K562 (cell line): ENCODE measurements at regions not wholly inside any gene's neighbourhood (a gene's known extent, or its start where the extent isn't known, plus 50 kb on each side); places are given as distances from the start of the nearest gene placed in this dataset.

Experiments used
- ATAC-seq: fragments of 200-7000 bp; cut with Tn5 transposase; 3 replicates; pipeline ENCODE4 v1.9.1; 2020; ENCODE audit warnings: moderate library complexity
- BruUV-seq: library from RNA; stranded (reverse); fragments of 400-500 nt; replicated peaks from 2 replicates; lab custom pipeline; 2021; lab: Mats Ljungman, UMichigan
- CTCF ChIA-PET: fragments of 300-600 bp; formaldehyde crosslinking; extraction: SDS; loops from one replicate; lab custom pipeline; 2021; ENCODE audit warnings: low intra/inter-chr PET ratio; lab: Yijun Ruan, JAX
- POLR2A ChIA-PET: fragments of 300-600, 350-650 bp; sonication (Branson Sonifier 250); formaldehyde crosslinking; extraction: SDS; loops from one replicate; lab custom pipeline; 2021; ENCODE audit warnings: antibody characterized with exemption, inconsistent platforms; lab: Yijun Ruan, JAX
- DNase-seq, 4 experiments: peaks; one replicate each; pipeline versions ENCODE4 v3.0.0 to v3.0.0-alpha.2; 2011 to 2018; ENCODE audit warnings: low spot score in 3 of 4, mixed read lengths in 3 of 4; ENCODE audit errors: extremely low read depth in 1 of 4
- FAIRE-seq: peaks from 2 replicates; lab custom pipeline; 2011; peaks lifted over from hg19 to GRCh38; lab: Jason Lieb, UNC
- H2AFZ ChIP-seq: 2 replicates; pipeline ENCODE4 v1.6.0; 2011; ENCODE audit warnings: low read depth, low read length, control low read depth, inconsistent platforms
- H3K27ac ChIP-seq: fragments of 200-600 bp; 3 replicates; pipeline ENCODE4 v1.8.0; 2011; ENCODE audit warnings: low read depth, mild to moderate bottlenecking, control low read depth, inconsistent platforms, low read length, moderate library complexity, mixed read lengths; ENCODE audit errors: extremely low read depth
- H3K27me3 ChIP-seq, 2 experiments: fragments of 300-600 bp in 1 of 2; 2 replicates in 1 of 2; 3 replicates in 1 of 2; pipeline versions ENCODE4 v1.6.0 to v1.8.0; 2011; ENCODE audit warnings: inconsistent platforms in 2 of 2, low read length in 2 of 2, mild to moderate bottlenecking in 1 of 2, mixed read lengths in 1 of 2, moderate library complexity in 1 of 2; ENCODE audit not compliant: control insufficient read depth in 2 of 2, insufficient read depth in 2 of 2
- H3K36me3 ChIP-seq: fragments of 300-600 bp; 3 replicates; pipeline ENCODE4 v1.8.0; 2011; ENCODE audit warnings: mild to moderate bottlenecking, low read length, inconsistent platforms; ENCODE audit not compliant: control insufficient read depth, insufficient read depth
- H3K4me1 ChIP-seq, 2 experiments: fragments of 200-600 bp in 1 of 2; replicated peaks in 1 of 2; 2 replicates in 1 of 2; 3 replicates in 1 of 2; pipeline versions ENCODE4 v1.5.1 to v1.8.0; 2011; ENCODE audit warnings: inconsistent platforms in 2 of 2, low read length in 2 of 2, mild to moderate bottlenecking in 1 of 2, mixed read lengths in 1 of 2, moderate library complexity in 1 of 2; ENCODE audit not compliant: control insufficient read depth in 2 of 2, insufficient read depth in 2 of 2
- H3K4me2 ChIP-seq: 2 replicates; pipeline ENCODE4 v1.6.1; 2011; ENCODE audit warnings: low read length, control low read depth, inconsistent platforms, mixed read lengths; ENCODE audit not compliant: insufficient read depth
- H3K4me3 ChIP-seq: fragments of 200-600 bp; sonication (generic), shearing (Covaris generic); 2 replicates; pipeline ENCODE4 v1.5.1; 2016; ENCODE audit warnings: control low read depth, inconsistent platforms
- H3K79me2 ChIP-seq: fragments of 200-600 bp; 3 replicates; pipeline ENCODE4 v1.8.0; 2011; ENCODE audit warnings: low read length, inconsistent platforms; ENCODE audit not compliant: control insufficient read depth, insufficient read depth
- H3K9ac ChIP-seq, 2 experiments: 2 replicates each; pipeline versions ENCODE4 v1.6.0 to v1.6.1; 2011; ENCODE audit warnings: low read depth in 2 of 2, low read length in 2 of 2, control low read depth in 1 of 2, inconsistent platforms in 1 of 2, mild to moderate bottlenecking in 1 of 2, mixed read lengths in 1 of 2; ENCODE audit not compliant: insufficient read depth in 1 of 2
- H3K9me1 ChIP-seq: one replicate; pipeline ENCODE4 v1.6.0; 2011; ENCODE audit warnings: inconsistent platforms, mild to moderate bottlenecking, low read length, moderate library complexity; ENCODE audit not compliant: control insufficient read depth, insufficient read depth
- H3K9me3 ChIP-seq: replicated peaks from 2 replicates; pipeline ENCODE4 v1.5.1; 2011; ENCODE audit warnings: low read depth, low read length, inconsistent platforms; ENCODE audit not compliant: control insufficient read depth, insufficient read depth
- H4K20me1 ChIP-seq: replicated peaks from 2 replicates; pipeline ENCODE4 v1.6.1; 2011; ENCODE audit warnings: low read length, inconsistent platforms, mixed read lengths; ENCODE audit not compliant: control insufficient read depth, insufficient read depth
- ARHGAP35 ChIP-seq: fragments of 450-650 bp; IDR thresholded peaks from 2 replicates; pipeline ENCODE4 v1.6.1; 2018; ENCODE audit not compliant: partially characterized antibody
- CBFA2T3 ChIP-seq: fragments of 450-650 bp; IDR thresholded peaks from 2 replicates; pipeline ENCODE4 v1.6.1; 2017
- CEBPZ ChIP-seq: fragments of 150-350 bp; IDR thresholded peaks from 2 replicates; pipeline ENCODE4 v1.6.1; 2014; ENCODE audit warnings: low read depth, mild to moderate bottlenecking, low read length, borderline replicate concordance
- DPF2 ChIP-seq: fragments of 450-650 bp; IDR thresholded peaks from 2 replicates; pipeline ENCODE4 v1.6.1; 2016
- FOSL1 ChIP-seq: fragments of 200-800 bp; sonication (Bioruptor generic); conservative IDR thresholded peaks from 2 replicates; pipeline ENCODE4 v1.6.1; 2016; ENCODE audit warnings: missing genetic modification characterization, missing compliant biosample characterization
- JUND ChIP-seq, 2 experiments: IDR thresholded peaks; 2 replicates in 1 of 2; 3 replicates in 1 of 2; pipeline ENCODE4 v1.6.1; 2011; ENCODE audit warnings: borderline replicate concordance in 2 of 2, low read depth in 2 of 2, low read length in 2 of 2, improper control_type of control experiment in 1 of 2, missing biosample characterization in 1 of 2, missing genetic modification characterization in 1 of 2, missing genetic modification reagents in 1 of 2
- NFIC ChIP-seq: fragments of 450-650 bp; IDR thresholded peaks from 2 replicates; pipeline ENCODE4 v1.6.1; 2017; ENCODE audit warnings: mild to moderate bottlenecking, inconsistent platforms
- RBM22 ChIP-seq: fragments of 200-400 bp; formaldehyde crosslinking; IDR thresholded peaks from 2 replicates; pipeline ENCODE4 v1.6.1; 2018; ENCODE audit warnings: low read length, low read depth; ENCODE audit not compliant: poor library complexity, severe bottlenecking
- SMAD2 ChIP-seq: fragments of 150-350 bp; IDR thresholded peaks from 2 replicates; pipeline ENCODE4 v1.6.1; 2014; ENCODE audit warnings: low read depth, mild to moderate bottlenecking, low read length
- SRSF7 ChIP-seq: fragments of 200-400 bp; formaldehyde crosslinking; optimal IDR thresholded peaks from 2 replicates; pipeline ENCODE3; 2017; ENCODE audit warnings: mild to moderate bottlenecking, low read depth, low read length
- WGBS: fragments of 100-300 bp; shearing (Covaris generic); methylation state at CpG from one replicate; pipeline ENCODE4 v1.1.6; 2016; ENCODE audit warnings: low coverage, mixed read lengths; ENCODE audit not compliant: insufficient coverage; ENCODE audit errors: missing lambda C conversion rate; 5-methylcytosine and 5-hydroxymethylcytosine counted together
- in situ Hi-C: fragments of 300-500 bp; cut with MboI; formaldehyde crosslinking; loops from 4 replicates; pipeline ENCODE4 v1.15.0; 2018; ENCODE audit warnings: inconsistent platforms, mixed read lengths
- intact Hi-C: fragments of 100-400 bp; cut with micrococcal nuclease; formaldehyde crosslinking; loops from 2 replicates; pipeline ENCODE4 v1.14.2; 2022

DNA sequence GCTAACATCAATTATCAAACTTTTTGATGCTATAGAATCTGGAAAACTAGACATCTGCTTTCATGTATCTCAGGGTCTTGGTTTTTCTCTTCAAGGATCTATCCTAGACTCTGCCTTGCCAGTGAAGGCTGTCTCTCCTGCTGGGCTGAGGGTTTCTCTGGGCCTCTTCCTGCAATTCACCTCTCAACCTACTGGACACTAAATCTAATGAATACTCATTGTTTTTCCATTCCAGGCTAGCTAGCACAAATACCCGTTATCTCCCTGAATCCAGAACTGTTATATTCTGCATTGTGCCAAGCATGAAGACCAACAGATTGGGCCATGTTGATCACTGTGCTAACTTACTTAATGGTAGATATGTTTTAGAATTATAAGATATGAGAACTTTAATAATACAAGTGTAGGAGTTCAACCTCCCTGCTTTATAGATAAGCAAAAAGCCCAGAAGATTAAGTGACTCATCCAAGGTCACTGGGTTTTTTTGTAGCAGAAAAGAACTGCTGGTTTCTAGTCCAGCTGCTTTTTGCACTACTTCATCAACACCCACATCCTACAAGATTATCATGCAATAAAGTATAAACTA is 56.5 kb upstream of the RNF38 start:
- Histone ChIP-seq H3K27me3 (no peaks in the 10 kb centered on the region), H3K27ac (no peak overlapping the region), H3K4me2 (no peak overlapping the region), H2AFZ (no peak overlapping the region), H3K36me3 (no peaks in the 10 kb centered on the region), H3K4me3 (no peak overlapping the region), H3K4me1 (0 out of 5 replicates have a peak, but pooled peaks cover 0 to 4% of the 10 kb centered on the region in 2 experiments), H4K20me1 (no peaks in the 10 kb centered on the region), H3K79me2 (no peaks in the 10 kb centered on the region), H3K9me1 (no peaks in the 10 kb centered on the region), H3K9me3 (no peaks in the 10 kb centered on the region), H3K9ac (no peak overlapping the region)
- ATAC-seq, result no peak
- 67% methylated on average over 1 of the region's 1 CpG for WGBS
- ChIA-PET POLR2A (interaction anchor here (0.7 to 1.2 kb wide), 2 partner anchors 30 to 72 kb away, joined by 3 read pairs; no protein-coding TSS in a partner anchor), CTCF (no interaction called here)
- intact Hi-C loops (no loop called here), in situ Hi-C loops (no loop called here)
- FAIRE-seq, result no peak
- peak; percentile 38; the same call in 1 of the 2 replicates for TF ChIP-seq DPF2
- peak; percentile 29; the same call in 1 of the 2 replicates for TF ChIP-seq CBFA2T3
- TF ChIP-seq JUND (IDR thresholded peaks at IDR 0.05; ENCODE audit: borderline replicate concordance, low read depth, low read length), result peak; percentile 39; the same call in 1 of the 2 replicates
- TF ChIP-seq JUND (tag; IDR thresholded peaks at IDR 0.05; ENCODE audit: borderline replicate concordance, low read depth, low read length), result no peak; the same call in 2 of the 3 replicates
- TF ChIP-seq SRSF7, result no peak
- TF ChIP-seq ARHGAP35, result no peak
- TF ChIP-seq CEBPZ, result no peak
- TF ChIP-seq SMAD2, result no peak
- no peak for TF ChIP-seq RBM22
- no peak for TF ChIP-seq NFIC
- TF ChIP-seq FOSL1 (tag), result peak; percentile 57
- TF ChIP-seq, all 486 proteins: peak for 4
- DNase-seq, result peak in 3 of 4 experiments; percentile 6 to 24 (median 20)
- no TSS peak for BruUV-seq
